ENCODE measurements at regions not wholly inside any gene's neighbourhood (a gene's known extent, or its start where the extent isn't known, plus 50 kb on each side); places are given as distances from the start of the nearest gene placed in this dataset.
A peak's percentile ranks its signal among the peaks of the same experiment; 100 is the strongest.
"Not testable (repeated sequence)": the region's sequence is repeated elsewhere in the genome, so short reads cannot be mapped to it uniquely, and the experiment has no call there.

- 0 out of 2 replicates have a peak, but pooled peaks have one; percentile 35 for TF ChIP-seq ZBTB4 (CRISPR knock-in tag; IDR thresholded peaks at IDR 0.05; ENCODE audit: borderline replicate concordance)
- TF ChIP-seq ZNF281 (CRISPR knock-in tag; IDR thresholded peaks at IDR 0.05; ENCODE audit: borderline replicate concordance), result peak; percentile 82
- 0 out of 2 replicates have a peak, but pooled peaks have one; percentile 15 for TF ChIP-seq SP5 (CRISPR knock-in tag; IDR thresholded peaks at IDR 0.05; ENCODE audit: borderline replicate concordance, low read depth)
- peak; percentile 47 for TF ChIP-seq ZNF687 (CRISPR knock-in tag; IDR thresholded peaks at IDR 0.05)
- TF ChIP-seq SOX6 (IDR thresholded peaks at IDR 0.05), result not testable (repeated sequence)
- peak; percentile 18; the same call in 1 of the 2 replicates for TF ChIP-seq SOX6 (CRISPR knock-in tag; IDR thresholded peaks at IDR 0.05)
Observed at GRCh38 chr5:82872321-82873288, 204.6 kb downstream of the TMEM167A start (continued).

Data from HepG2 (cell line).